ENCODE measurements at regions not wholly inside any gene's neighbourhood (a gene's known extent, or its start where the extent isn't known, plus 50 kb on each side); places are given as distances from the start of the nearest gene placed in this dataset.
A peak's percentile ranks its signal among the peaks of the same experiment; 100 is the strongest.

DNA sequence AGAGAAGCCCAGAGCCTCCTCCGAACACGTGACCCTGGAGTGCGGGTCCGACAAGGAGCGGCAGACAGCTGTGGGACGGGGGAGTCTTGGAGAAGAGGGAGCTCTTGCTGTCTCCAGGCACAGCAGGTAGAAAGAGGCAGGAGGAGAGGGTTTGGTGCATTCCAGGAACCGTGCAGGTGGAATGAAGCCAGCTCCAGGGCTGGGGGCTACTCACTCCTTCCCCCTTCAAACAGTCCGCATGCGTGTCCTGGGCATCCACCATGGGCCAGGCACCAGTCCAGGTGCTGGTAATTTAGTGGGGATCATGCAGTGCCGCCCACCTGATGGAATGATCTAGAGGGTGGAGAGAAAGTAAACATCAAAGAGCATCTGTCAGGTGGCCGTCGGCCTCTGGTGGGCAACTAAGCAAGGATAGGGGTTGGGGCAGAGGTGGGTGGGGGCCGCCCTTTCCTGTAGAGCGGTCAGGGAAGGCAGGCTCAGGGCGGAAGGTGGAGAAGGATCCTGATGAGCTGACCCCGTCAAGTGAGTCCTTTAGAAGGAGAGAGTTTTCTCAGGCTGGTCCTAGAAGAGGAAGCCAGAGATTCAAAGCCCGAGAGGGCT is 850.0 kb downstream of the TBC1D22A start:
- no peak for DNase-seq

- no peak for DNase-seq
These were observed 848.3 kb downstream of the TBC1D22A start for GRCh38 chr22:47610764-47611163.

GRCh38 chr22:47610281-47610680 is 847.8 kb downstream of the TBC1D22A start:
- no peak for DNase-seq

DNA sequence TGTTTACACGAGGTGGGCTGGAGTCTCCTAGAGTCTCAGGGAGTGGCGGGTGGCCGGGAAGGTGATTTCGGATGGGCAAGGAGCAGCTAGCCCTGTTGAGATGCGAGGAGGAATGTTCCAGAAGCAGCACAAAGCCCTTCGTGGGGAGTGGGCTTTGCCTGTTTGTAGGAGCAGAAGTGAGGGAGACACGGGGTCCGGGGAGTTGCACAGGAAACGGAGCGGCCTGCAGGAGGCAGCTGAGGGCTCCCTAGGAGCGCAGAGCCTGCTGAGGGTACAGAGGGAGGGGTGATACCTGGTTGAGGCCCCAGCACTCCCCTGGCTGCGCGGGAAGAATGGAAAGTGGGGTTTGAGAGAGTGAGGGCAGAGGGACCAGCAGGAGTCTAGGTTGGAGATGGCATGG is 847.2 kb downstream of the TBC1D22A start:
- no peak for DNase-seq

GRCh38 chr22:47608421-47608820 is 846.0 kb downstream of the TBC1D22A start:
- DNase-seq, result no peak

DNA sequence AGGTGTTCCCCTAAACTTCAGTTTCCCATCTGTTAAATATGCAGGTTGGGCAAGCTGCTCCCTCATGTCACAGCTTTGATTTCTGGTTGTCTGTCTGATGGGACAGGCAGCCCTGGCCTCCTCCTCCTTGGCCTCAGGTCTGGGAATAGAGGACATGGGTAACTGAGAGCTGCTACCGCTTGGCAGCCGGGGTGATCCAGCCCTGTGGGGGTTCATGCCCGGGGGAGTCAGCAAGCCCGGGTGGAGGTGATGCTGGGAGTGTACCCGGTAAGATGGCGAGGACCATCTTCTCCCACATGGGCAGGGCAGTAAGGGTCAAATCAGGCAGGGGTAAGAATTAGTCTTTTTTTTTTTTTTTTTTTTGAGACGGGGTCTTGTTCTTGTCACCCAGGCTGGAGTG is 845.0 kb downstream of the TBC1D22A start:
- DNase-seq, result no peak

DNA sequence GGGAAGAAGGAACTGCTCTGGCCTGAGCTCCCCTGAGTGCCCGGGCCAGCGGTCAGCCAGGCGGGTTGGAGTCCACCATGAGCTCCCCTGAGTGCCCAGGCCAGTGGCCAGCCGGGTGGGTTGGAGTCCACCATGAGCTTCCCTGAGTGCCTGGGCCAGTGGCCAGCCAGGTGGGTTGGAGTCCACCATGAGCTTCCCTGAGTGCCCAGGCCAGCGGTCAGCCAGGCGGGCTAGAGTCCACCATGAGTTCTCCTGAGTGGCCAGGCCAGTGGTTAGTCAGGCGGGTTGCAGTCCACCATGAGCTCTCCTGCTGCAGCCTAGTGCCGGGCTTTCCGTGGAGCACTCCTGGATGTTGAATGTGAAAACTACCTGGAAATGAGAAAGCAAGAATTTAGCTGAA is 844.0 kb downstream of the TBC1D22A start:
- no peak for DNase-seq

GRCh38 chr22:47605886-47606285 is 843.4 kb downstream of the TBC1D22A start:
- peak; percentile 1 for DNase-seq

DNA sequence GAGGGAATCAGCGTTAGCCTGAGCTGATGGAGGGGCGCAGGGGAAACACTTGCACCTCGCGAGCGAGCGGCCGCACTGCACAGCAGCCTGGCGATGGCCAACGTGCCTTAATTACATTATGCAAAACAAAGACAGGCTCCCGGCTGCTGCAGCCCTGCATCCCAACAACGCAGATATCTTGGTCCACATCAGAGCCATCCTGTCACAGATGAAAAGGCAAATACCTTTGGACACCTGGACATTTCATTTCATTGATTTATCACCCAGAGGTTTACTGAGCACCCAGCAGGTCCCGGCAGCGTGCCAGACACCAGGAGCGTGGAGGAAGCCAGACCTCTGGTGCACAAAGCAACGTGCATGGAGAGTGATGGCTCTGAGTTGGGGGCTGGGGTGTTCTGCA is 843.0 kb downstream of the TBC1D22A start:
- DNase-seq, result no peak

DNA sequence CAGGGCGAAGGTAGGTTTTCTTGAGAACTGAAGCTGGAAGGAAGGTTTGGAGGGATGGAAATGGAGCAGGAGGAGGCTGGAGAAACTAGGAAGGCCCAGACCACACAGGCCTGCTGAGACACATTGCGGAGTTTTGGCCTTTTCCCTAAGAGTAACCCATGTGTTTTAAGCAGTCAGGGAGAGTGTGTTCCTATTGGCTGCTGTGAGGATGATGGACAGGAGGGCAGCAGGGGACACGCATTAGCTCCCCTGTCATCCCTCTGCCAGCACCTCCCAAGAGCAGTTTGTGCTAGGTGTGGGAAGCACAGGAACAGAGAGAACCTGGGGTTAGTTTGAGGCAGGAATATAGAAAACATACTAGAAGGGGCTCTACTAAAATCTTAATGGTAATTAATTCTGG is 842.1 kb downstream of the TBC1D22A start:
- DNase-seq, result no peak

DNA sequence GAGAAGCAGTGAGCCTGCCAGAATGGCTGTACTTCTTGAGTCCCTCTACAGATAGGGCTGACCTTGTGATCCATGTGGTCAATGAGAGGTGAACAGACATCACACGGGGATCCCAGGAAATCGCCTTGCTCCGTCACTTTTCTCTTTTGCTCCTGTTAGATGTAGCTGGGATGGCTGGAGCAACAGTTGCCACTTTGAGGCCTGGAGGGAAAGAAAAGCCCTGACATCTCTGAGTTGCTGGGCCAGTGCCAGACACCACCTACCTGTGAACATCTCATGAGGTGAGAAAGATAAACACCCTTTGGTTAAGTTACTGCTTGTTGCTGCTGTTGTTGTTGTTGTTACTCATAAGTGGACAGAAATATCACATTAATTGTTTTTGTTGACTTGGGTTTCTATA is 840.3 kb downstream of the TBC1D22A start:
- no peak for DNase-seq

DNA sequence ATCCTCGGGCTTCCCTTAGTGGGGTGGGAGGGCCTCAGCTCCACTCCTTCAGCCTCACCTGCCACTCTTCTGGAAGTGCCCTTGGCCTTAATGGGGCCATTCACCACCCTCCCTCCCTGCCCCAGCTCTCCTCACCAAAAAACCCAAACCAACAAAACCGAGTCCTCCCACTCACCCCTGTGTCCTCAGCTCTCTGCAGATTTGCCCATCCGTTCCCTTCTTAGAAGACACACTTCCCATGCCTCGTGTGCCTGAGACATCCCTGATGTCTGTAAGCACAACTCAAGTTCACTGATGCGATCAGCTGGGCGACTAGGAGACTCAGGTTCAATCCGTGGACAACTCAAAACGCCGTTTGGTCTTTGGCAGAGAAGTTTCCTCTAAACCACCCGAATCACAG is 839.2 kb downstream of the TBC1D22A start:
- no peak for DNase-seq

DNA sequence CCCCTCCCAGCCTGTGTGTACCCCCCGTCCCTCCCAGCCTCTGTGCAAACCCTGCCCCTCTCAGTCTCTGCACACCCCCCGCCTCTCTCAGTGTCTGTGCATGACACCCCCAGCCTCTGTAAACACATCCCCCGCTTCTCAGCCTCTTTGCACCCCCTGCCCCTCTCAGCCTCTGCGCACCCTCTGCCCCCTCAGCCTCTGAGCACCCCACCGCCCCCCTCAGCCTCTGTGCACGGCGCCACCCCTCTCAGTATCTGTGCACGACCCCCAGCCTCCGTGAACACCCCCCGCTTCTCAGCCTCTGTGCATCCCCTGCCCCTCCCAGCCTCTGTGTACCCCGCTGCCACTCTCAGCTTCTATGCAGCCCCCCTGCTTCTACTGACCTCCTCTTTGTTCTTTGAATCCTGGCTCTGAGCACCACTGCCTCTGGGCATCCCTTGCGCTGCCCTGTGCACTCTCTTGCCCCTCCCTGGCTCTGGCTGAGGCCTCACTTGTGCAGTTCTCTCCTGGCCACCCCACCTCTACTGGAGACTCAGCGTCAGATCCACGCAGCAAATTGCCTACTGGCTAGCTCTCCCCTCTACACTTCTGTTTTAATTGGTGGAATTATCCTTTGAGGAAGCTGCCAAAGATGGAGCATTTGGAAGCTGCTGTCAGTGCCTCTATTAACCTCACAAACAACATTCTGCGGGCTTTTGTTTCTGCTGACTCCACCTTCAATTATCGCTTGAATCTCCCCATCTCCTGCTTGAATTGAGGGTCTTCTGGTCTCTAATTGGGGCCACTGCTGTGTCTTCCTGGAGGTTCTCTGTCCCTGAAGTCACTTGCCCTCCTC is 838.6 kb downstream of the TBC1D22A start:
- no peak for DNase-seq

GRCh38 chr22:47600281-47600680 is 837.8 kb downstream of the TBC1D22A start:
- DNase-seq, result no peak

- no peak for DNase-seq
These were observed 837.3 kb downstream of the TBC1D22A start for GRCh38 chr22:47599753-47600152.

- DNase-seq, result no peak
These were observed 836.4 kb downstream of the TBC1D22A start for GRCh38 chr22:47598864-47599263.

DNA sequence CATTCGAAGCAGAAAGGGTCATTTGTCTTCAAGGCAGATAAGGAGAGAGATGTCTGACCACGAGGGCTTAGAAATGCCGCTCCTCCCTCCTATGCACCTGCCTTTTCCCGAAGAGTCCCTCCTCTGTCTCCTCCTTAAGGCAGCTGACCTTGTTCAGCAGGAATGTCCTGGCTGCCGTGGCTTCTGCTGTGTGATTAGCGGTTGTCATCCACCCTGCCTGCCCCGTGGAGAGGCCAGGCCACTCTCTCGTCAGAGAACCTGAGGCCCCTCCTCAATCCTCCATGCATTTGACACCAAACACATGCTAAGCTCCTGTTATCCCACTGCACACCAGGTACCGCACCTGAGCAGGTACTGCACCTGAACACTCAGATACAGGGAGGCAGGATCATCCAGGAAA is 834.6 kb downstream of the TBC1D22A start:
- DNase-seq, result no peak

- no peak for DNase-seq
These were observed 833.8 kb downstream of the TBC1D22A start for GRCh38 chr22:47596176-47596690.

GRCh38 chr22:47594836-47595521 is 832.5 kb downstream of the TBC1D22A start:
- no peak for DNase-seq

DNA sequence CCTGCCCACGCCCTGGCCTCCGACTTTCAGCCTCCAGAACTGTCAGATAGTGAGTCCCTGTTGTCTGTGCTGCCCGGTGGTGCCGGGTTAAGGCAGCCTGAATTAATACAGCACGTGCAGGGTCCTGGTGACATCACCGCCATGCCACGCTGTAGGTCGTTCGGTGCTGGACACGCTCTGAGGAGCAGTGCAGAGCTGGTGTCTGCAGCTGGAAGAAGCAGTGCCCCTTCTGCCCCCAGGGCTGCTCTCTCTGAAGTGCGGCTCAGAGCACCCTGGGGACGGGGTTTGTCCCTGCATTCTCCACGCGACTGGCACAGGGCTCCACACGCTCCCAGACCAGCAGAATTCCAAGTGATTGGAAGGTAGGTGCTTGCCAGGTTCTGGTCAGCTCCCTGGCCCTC is 831.5 kb downstream of the TBC1D22A start:
- no peak for DNase-seq

GRCh38 chr22:47593291-47593690 is 830.8 kb downstream of the TBC1D22A start:
- DNase-seq, result no peak

- DNase-seq, result no peak
These were observed 830.3 kb downstream of the TBC1D22A start for GRCh38 chr22:47592791-47593190.

DNA sequence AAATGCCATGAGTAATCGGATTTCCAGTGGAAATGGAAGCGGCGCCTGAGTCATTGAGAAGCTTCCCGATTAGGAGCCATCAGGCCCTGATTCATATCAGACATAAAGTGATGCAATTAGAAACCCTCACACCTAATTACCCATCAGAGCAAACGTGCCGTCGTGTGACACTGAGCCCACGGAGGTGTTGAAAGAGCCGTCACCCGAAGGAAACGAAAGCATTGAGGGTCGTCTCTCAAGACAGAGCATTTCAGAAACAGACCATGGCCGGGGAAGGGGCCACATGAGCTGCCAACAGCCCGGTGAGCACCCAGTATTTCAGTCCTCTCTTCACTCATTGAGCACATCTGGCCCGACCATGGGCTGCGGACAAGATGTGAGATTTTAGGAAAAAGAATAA is 829.3 kb downstream of the TBC1D22A start:
- DNase-seq, result no peak

DNA sequence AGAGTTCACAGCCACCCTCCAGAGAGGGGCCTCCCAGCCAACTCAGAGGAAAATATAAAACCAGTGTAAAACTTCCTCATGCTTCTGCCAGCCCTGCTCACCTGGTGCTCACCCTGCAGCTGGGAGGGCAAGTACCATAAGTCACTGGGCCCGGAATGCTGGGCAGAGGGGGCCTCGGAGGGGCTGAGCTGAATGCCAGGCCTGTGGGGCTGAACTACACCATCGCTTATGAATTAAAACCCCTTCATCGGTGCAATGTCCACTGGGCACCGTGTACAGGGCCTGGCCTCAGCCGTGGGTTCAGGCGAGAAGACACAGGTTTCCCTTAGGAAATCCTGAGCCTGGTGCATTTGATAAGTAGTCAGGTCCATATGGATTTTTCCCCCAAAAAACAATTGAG is 828.6 kb downstream of the TBC1D22A start:
- no peak for DNase-seq

All from femur (tissue), 1 donor.